Testis (tissue), 2 donors: ENCODE measurements at regions not wholly inside any gene's neighbourhood (a gene's known extent, or its start where the extent isn't known, plus 50 kb on each side); places are given as distances from the start of the nearest gene placed in this dataset.

Source experiments
- POLR2A ChIP-seq: fragments of 450-650 bp; IDR thresholded peaks from one replicate; pipeline ENCODE4 v1.6.1; 2017; ENCODE audit warnings: antibody characterized with exemption, mild to moderate bottlenecking, moderate library complexity
- TF ChIP-seq, protein P1 (sequence below), 3 experiments: fragments of 450-650 bp in 2 of 3; fragments of 200-600 bp in 1 of 3; sonication (generic) in 1 of 3; IDR thresholded peaks; one replicate each; pipeline ENCODE4 v1.5.1; 2016 to 2019; ENCODE audit warnings: antibody characterized with exemption in 3 of 3, mild to moderate bottlenecking in 2 of 3, moderate library complexity in 1 of 3

DNA sequence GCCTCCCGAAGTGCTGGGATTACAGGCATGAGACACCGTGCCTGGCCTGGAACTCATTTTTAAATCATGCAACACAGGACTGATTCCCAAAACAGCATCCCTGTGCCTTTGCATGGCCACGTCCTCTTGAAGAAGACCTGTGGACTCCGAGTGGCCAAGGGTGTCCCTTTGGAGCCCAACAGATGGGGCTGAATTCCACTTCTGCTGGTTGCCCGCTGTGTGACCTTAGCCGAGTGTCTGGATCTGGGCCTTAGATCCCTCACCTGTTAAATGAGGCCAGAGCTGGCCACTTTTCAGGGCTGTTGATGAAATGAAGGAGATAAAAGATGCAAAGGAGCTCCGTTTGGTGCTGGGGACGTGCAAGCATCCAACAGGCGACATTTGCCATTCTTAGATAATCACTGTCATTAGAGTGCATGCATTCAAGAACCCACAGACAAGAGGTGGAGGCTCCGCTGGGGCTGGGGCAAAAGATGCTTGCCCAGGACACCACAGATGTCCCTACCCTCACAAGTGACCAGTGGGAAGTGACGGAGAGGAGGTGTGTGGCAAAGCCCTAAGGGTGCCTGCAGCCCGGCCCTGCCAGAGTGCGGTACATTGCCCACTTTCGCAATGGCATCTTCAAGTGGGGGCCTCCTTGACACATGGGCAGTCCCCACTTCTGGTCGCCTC is 354.1 kb upstream of the TNRC6C start:
- TF ChIP-seq, protein P1, sequence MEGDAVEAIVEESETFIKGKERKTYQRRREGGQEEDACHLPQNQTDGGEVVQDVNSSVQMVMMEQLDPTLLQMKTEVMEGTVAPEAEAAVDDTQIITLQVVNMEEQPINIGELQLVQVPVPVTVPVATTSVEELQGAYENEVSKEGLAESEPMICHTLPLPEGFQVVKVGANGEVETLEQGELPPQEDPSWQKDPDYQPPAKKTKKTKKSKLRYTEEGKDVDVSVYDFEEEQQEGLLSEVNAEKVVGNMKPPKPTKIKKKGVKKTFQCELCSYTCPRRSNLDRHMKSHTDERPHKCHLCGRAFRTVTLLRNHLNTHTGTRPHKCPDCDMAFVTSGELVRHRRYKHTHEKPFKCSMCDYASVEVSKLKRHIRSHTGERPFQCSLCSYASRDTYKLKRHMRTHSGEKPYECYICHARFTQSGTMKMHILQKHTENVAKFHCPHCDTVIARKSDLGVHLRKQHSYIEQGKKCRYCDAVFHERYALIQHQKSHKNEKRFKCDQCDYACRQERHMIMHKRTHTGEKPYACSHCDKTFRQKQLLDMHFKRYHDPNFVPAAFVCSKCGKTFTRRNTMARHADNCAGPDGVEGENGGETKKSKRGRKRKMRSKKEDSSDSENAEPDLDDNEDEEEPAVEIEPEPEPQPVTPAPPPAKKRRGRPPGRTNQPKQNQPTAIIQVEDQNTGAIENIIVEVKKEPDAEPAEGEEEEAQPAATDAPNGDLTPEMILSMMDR (IDR thresholded peaks at IDR 0.05) = no peak
- no peak for TF ChIP-seq POLR2A
